GM23338 (cell line): ENCODE measurements at regions not wholly inside any gene's neighbourhood (a gene's known extent, or its start where the extent isn't known, plus 50 kb on each side); places are given as distances from the start of the nearest gene placed in this dataset.

Experiments used
- ATAC-seq: fragments of 200-7000 bp; cut with Tn5 transposase; 3 replicates; pipeline ENCODE4 v1.9.1; 2020
- DNase-seq: peaks from one replicate; pipeline ENCODE4 v3.0.0-alpha.2; 2015; ENCODE audit warnings: low spot score
- H2AFZ ChIP-seq: fragments of 200-600 bp; sonication (generic); 2 replicates; pipeline ENCODE4 v1.8.0; 2016; ENCODE audit warnings: antibody characterized with exemption, mild to moderate bottlenecking, moderate library complexity
- H3F3A ChIP-seq: fragments of 200-600 bp; sonication (generic); replicated peaks from 2 replicates; pipeline ENCODE4 v1.8.0; 2017; ENCODE audit warnings: antibody characterized with exemption, mixed run types, low read depth
- H3K27ac ChIP-seq: fragments of 200-600 bp; sonication (generic); 2 replicates; pipeline ENCODE4 v1.6.1; 2016; ENCODE audit warnings: low read depth
- H3K27me3 ChIP-seq: fragments of 200-600 bp; sonication (generic); 2 replicates; pipeline ENCODE4 v1.8.0; 2016; ENCODE audit warnings: mild to moderate bottlenecking, mixed run types, moderate library complexity; ENCODE audit not compliant: insufficient read depth
- H3K36me3 ChIP-seq: fragments of 200-600 bp; sonication (generic); 2 replicates; pipeline ENCODE4 v1.8.0; 2016; ENCODE audit warnings: mild to moderate bottlenecking; ENCODE audit not compliant: insufficient read depth
- H3K4me1 ChIP-seq: fragments of 200-600 bp; sonication (generic); 2 replicates; pipeline ENCODE4 v1.8.0; 2016; ENCODE audit warnings: mild to moderate bottlenecking, moderate library complexity; ENCODE audit not compliant: insufficient read depth
- H3K4me2 ChIP-seq: fragments of 200-600 bp; sonication (generic); 2 replicates; pipeline ENCODE4 v1.7.1; 2017; ENCODE audit warnings: mixed run types
- H3K4me3 ChIP-seq: fragments of 200-600 bp; sonication (generic); 2 replicates; pipeline ENCODE4 v1.6.1; 2016; ENCODE audit warnings: mixed run types
- H3K79me2 ChIP-seq: fragments of 200-600 bp; sonication (generic); replicated peaks from 2 replicates; pipeline ENCODE4 v1.8.0; 2017; ENCODE audit warnings: mild to moderate bottlenecking; ENCODE audit not compliant: insufficient read depth
- H3K9me2 ChIP-seq: fragments of 200-600 bp; sonication (generic); 2 replicates; pipeline ENCODE4 v1.8.0; 2017; ENCODE audit not compliant: insufficient read depth
- H4K20me1 ChIP-seq: fragments of 200-600 bp; sonication (generic); replicated peaks from 2 replicates; pipeline ENCODE4 v1.8.0; 2017; ENCODE audit warnings: mild to moderate bottlenecking; ENCODE audit not compliant: insufficient read depth
- H3K27ac Mint-ChIP-seq: 2 replicates; pipeline ENCODE4 v1.8.0; 2020; ENCODE audit warnings: inconsistent platforms, mild to moderate bottlenecking, moderate library complexity, mixed read lengths
- H3K27me3 Mint-ChIP-seq: 3 replicates; pipeline ENCODE4 v1.8.0; 2022; ENCODE audit warnings: low read depth, mild to moderate bottlenecking, moderate library complexity, mixed read lengths, inconsistent platforms; ENCODE audit not compliant: insufficient read depth, poor library complexity
- H3K36me3 Mint-ChIP-seq: 3 replicates; pipeline ENCODE4 v1.8.0; 2021; ENCODE audit warnings: low read depth, mild to moderate bottlenecking, inconsistent platforms, moderate library complexity, mixed read lengths
- H3K4me1 Mint-ChIP-seq: 3 replicates; pipeline ENCODE4 v1.8.0; 2020; ENCODE audit warnings: mild to moderate bottlenecking, inconsistent platforms, mixed read lengths
- H3K4me3 Mint-ChIP-seq: 3 replicates; pipeline ENCODE4 v1.8.0; 2021; ENCODE audit warnings: moderate library complexity, mild to moderate bottlenecking, inconsistent platforms, mixed read lengths
- H3K9me3 Mint-ChIP-seq: 3 replicates; pipeline ENCODE4 v1.8.0; 2020; ENCODE audit warnings: moderate library complexity, mild to moderate bottlenecking, inconsistent platforms, mixed read lengths
- ETS1 ChIP-seq: IDR thresholded peaks from 2 replicates; pipeline ENCODE4 v1.6.1; 2016; ENCODE audit warnings: antibody characterized with exemption
- EZH2 ChIP-seq: fragments of 200-600 bp; sonication (generic); IDR thresholded peaks from one replicate; pipeline ENCODE4 v1.8.0; 2017; ENCODE audit warnings: antibody characterized with exemption, mild to moderate bottlenecking, low read depth; ENCODE audit not compliant: unreplicated experiment
- JUNB ChIP-seq: IDR thresholded peaks from one replicate; pipeline ENCODE4 v1.6.1; 2016; ENCODE audit warnings: antibody characterized with exemption; ENCODE audit not compliant: unreplicated experiment
- NANOG ChIP-seq: IDR thresholded peaks from 2 replicates; pipeline ENCODE4 v1.6.1; 2016; ENCODE audit warnings: antibody characterized with exemption, borderline replicate concordance
- ZNF114 ChIP-seq: fragments of 250-450 bp; sonication (Bioruptor Pico); IDR thresholded peaks from 2 replicates; pipeline ENCODE4 v1.5.0; 2020; ENCODE audit warnings: mild to moderate bottlenecking, moderate library complexity
- ZNF331 ChIP-seq: fragments of 250-450 bp; sonication (Bioruptor Pico); IDR thresholded peaks from 2 replicates; pipeline ENCODE4 v1.5.0; 2020; ENCODE audit warnings: low read depth, mild to moderate bottlenecking, moderate library complexity
- TF ChIP-seq, protein P1 (sequence below): fragments of 250-450 bp; sonication (Bioruptor Pico); IDR thresholded peaks from 2 replicates; pipeline ENCODE4 v1.5.0; 2020; ENCODE audit warnings: mild to moderate bottlenecking, moderate library complexity

GRCh38 chr4:3661989-3662388 lies 104.2 kb upstream of the ADRA2C start:
- no peaks in the 10 kb centered on the region for H3K9me2 ChIP-seq
- DNase-seq (no peak), ATAC-seq (no peak)
- H3K27ac Mint-ChIP-seq, result no peak overlapping the region
- H3K27me3 Mint-ChIP-seq, result peaks cover 16% of the 10 kb centered on the region
- H3K9me3 Mint-ChIP-seq, result no peaks in the 10 kb centered on the region
- TF ChIP-seq ZNF114 (CRISPR knock-in tag), result no peak
- TF ChIP-seq ZNF331, result no peak
- no peak for TF ChIP-seq EZH2
- H3K27ac ChIP-seq, result no peak overlapping the region
- H3F3A ChIP-seq, result no peaks in the 10 kb centered on the region
- H3K36me3 ChIP-seq, result no peaks in the 10 kb centered on the region
- H3K27me3 ChIP-seq, result no peaks in the 10 kb centered on the region
- no peak overlapping the region for H2AFZ ChIP-seq
- H3K4me2 ChIP-seq, result no peak overlapping the region
- no peak overlapping the region for H3K4me3 ChIP-seq
- no peak overlapping the region for H3K4me3 Mint-ChIP-seq
- H3K4me1 ChIP-seq, result no peaks in the 10 kb centered on the region
- no peaks in the 10 kb centered on the region for H4K20me1 ChIP-seq
- no peaks in the 10 kb centered on the region for H3K36me3 Mint-ChIP-seq
- no peaks in the 10 kb centered on the region for H3K79me2 ChIP-seq
- H3K4me1 Mint-ChIP-seq, result peaks cover 13% of the 10 kb centered on the region

- ATAC-seq (no peak), DNase-seq (no peak)
- no peak for TF ChIP-seq JUNB
- TF ChIP-seq ETS1, result no peak
- TF ChIP-seq, protein P1, sequence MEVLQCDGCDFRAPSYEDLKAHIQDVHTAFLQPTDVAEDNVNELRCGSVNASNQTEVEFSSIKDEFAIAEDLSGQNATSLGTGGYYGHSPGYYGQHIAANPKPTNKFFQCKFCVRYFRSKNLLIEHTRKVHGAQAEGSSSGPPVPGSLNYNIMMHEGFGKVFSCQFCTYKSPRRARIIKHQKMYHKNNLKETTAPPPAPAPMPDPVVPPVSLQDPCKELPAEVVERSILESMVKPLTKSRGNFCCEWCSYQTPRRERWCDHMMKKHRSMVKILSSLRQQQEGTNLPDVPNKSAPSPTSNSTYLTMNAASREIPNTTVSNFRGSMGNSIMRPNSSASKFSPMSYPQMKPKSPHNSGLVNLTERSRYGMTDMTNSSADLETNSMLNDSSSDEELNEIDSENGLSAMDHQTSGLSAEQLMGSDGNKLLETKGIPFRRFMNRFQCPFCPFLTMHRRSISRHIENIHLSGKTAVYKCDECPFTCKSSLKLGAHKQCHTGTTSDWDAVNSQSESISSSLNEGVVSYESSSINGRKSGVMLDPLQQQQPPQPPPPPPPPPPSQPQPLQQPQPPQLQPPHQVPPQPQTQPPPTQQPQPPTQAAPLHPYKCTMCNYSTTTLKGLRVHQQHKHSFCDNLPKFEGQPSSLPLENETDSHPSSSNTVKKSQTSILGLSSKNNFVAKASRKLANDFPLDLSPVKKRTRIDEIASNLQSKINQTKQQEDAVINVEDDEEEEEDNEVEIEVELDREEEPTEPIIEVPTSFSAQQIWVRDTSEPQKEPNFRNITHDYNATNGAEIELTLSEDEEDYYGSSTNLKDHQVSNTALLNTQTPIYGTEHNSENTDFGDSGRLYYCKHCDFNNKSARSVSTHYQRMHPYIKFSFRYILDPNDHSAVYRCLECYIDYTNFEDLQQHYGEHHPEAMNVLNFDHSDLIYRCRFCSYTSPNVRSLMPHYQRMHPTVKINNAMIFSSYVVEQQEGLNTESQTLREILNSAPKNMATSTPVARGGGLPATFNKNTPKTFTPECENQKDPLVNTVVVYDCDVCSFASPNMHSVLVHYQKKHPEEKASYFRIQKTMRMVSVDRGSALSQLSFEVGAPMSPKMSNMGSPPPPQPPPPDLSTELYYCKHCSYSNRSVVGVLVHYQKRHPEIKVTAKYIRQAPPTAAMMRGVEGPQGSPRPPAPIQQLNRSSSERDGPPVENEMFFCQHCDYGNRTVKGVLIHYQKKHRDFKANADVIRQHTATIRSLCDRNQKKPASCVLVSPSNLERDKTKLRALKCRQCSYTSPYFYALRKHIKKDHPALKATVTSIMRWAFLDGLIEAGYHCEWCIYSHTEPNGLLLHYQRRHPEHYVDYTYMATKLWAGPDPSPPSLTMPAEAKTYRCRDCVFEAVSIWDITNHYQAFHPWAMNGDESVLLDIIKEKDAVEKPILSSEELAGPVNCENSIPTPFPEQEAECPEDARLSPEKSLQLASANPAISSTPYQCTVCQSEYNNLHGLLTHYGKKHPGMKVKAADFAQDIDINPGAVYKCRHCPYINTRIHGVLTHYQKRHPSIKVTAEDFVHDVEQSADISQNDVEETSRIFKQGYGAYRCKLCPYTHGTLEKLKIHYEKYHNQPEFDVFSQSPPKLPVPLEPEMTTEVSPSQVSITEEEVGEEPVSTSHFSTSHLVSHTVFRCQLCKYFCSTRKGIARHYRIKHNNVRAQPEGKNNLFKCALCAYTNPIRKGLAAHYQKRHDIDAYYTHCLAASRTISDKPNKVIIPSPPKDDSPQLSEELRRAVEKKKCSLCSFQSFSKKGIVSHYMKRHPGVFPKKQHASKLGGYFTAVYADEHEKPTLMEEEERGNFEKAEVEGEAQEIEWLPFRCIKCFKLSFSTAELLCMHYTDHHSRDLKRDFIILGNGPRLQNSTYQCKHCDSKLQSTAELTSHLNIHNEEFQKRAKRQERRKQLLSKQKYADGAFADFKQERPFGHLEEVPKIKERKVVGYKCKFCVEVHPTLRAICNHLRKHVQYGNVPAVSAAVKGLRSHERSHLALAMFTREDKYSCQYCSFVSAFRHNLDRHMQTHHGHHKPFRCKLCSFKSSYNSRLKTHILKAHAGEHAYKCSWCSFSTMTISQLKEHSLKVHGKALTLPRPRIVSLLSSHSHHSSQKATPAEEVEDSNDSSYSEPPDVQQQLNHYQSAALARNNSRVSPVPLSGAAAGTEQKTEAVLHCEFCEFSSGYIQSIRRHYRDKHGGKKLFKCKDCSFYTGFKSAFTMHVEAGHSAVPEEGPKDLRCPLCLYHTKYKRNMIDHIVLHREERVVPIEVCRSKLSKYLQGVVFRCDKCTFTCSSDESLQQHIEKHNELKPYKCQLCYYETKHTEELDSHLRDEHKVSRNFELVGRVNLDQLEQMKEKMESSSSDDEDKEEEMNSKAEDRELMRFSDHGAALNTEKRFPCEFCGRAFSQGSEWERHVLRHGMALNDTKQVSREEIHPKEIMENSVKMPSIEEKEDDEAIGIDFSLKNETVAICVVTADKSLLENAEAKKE (CRISPR knock-in tag), result no peak
- no peak for TF ChIP-seq EZH2
- no peak for TF ChIP-seq NANOG
- H3K27ac Mint-ChIP-seq, result no peak overlapping the region
- H3K4me1 Mint-ChIP-seq, result peaks cover 23% of the 10 kb centered on the region
- Histone ChIP-seq H3K9me2 (no peaks in the 10 kb centered on the region), H3K4me2 (no peak overlapping the region), H3K27ac (no peak overlapping the region), H4K20me1 (no peaks in the 10 kb centered on the region), H3K36me3 (no peaks in the 10 kb centered on the region), H3K27me3 (no peaks in the 10 kb centered on the region), H3K4me3 (no peak overlapping the region), H3F3A (no peaks in the 10 kb centered on the region), H3K79me2 (no peaks in the 10 kb centered on the region), H2AFZ (no peak overlapping the region), H3K4me1 (no peaks in the 10 kb centered on the region)
- peaks cover 16% of the 10 kb centered on the region for H3K27me3 Mint-ChIP-seq
- no peaks in the 10 kb centered on the region for H3K36me3 Mint-ChIP-seq
- no peak overlapping the region for H3K4me3 Mint-ChIP-seq
- H3K9me3 Mint-ChIP-seq, result no peaks in the 10 kb centered on the region
Observed at GRCh38 chr4:3660928-3661515, 105.2 kb upstream of the ADRA2C start.
